ENCODE measurements at regions not wholly inside any gene's neighbourhood (a gene's known extent, or its start where the extent isn't known, plus 50 kb on each side); places are given as distances from the start of the nearest gene placed in this dataset.

DNA sequence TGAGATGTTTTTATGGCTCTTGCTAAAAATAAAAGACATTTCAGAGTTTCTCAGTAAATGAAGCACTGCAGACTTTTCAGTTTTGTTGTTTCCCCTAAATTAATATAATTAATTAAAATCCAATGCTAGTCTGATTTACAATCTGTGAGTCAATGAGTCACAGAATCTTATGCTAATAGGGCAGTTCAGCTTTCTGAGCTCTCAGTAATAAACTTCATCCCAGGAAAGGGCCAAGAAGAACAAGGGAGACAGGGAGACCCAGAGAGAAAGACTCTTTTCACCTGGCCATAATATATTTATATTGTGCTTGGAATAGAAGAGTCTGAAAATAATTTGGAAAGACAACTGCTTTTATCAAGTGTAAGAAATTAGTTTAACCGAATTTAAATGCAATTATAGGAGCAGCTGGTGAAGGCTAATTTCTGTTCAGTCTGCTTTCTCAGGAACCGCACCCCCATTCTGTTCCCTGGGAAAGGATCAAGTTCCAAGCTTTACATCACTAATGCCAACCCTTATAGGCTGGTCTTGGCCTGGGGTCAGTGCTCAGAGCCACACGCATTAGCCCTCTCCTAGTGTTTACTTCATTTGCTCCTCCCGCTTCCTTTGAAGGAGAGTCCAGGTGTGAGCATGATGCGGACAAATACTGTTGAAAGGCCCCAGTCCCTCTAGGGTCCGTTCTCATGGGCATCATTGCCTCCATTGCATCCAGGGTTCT lies 145.6 kb downstream of the ZBTB18 start:
- DNase-seq (ENCODE audit: insufficient read length, low spot score) = no peak
- TF ChIP-seq POLR2A (IDR thresholded peaks at IDR 0.05; ENCODE audit: low read depth, low read length) = no peak
- no peak for FAIRE-seq

DNA sequence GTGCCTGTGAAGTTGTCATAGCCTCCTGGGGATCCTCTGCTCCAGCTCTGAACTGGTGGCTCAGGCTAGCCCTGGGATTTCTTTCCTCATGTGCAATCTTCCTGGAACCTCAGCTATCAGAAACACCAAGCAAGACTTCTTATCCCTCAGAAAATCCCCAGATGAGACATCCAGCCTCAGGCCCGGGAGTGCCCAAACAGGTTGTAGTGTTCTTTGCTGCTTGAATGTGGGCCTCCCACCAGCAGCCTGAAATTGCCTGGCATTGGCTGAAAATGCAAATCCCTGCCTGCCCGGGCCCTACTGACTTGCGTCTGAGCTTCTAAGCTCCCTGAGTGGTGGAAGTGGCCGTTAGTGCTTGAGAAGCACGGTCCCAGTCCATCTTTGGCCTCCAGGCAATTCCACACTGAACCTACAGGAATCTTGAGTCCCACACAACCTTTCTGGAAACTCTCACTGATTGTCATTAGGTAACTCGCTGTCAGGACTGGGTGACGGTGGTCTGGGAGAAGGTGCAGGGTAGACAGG lies 146.8 kb downstream of the ZBTB18 start:
- DNase-seq (ENCODE audit: insufficient read length, low spot score) (no peak), FAIRE-seq (no peak)
- no peak for TF ChIP-seq POLR2A (IDR thresholded peaks at IDR 0.05; ENCODE audit: low read depth, low read length)

DNA sequence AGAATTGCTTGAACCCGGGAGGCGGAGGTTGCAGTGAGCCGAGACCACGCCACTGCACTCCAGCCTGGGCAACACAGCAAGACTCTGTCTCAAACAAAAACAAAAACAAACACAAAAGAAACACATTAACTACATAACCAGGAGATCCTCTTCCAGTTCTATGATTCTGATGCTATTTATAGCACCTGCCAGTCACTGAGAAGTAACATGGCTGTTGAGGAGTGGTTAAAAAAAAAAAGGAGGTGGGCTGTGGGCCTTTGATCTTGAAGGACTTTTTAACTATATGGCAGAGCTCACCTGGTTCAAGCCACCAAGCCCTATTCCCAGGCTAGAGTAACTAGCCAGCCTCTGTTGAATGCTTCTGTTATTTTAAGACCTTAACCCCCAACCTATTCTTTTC lies 148.8 kb downstream of the ZBTB18 start:
- FAIRE-seq (no peak), DNase-seq (ENCODE audit: insufficient read length, low spot score) (no peak)
- no peak for TF ChIP-seq POLR2A (IDR thresholded peaks at IDR 0.05; ENCODE audit: low read depth, low read length)

DNA sequence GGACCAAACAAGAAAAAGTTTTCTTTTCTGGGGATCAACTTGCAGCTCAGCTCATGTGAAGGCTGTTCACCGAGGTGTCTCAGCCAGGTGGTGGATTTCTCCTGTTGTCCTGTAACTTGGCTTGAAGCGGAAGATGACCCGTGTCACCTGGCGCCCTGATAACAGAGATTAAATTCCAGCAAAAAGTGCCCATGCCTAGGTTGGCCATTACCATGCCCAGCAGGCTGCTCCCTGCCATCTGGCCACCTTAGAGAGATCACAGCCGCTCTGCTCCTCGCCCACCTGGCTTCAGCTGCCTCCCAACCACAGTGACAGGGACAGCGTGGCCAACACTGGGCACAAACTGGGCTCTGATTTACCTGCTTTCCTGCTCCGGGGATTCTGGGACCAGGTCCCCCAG lies 149.5 kb downstream of the ZBTB18 start:
- no peak for TF ChIP-seq POLR2A (IDR thresholded peaks at IDR 0.05; ENCODE audit: low read depth, low read length)
- DNase-seq (ENCODE audit: insufficient read length, low spot score) = no peak
- no peak for FAIRE-seq

DNA sequence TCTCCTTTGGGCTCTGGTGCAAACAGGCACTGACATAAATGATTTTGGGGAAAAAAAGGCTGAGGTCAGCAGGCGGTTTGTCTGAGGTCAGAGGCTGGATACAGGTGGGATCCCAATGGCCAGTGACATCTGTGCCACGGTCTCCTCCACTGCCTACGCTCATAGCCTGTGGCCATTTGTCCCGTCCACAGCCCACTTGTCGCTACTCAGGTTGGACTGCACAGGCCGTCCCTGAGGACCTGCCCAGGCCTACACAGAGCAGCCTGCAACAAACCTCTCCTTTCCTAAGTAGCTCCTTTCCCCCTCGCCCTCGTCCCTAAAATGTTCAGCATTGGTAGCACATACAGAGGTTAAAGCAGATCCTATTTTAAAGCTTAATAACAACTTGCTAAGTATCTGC lies 150.7 kb downstream of the ZBTB18 start:
- no peak for FAIRE-seq
- TF ChIP-seq POLR2A (IDR thresholded peaks at IDR 0.05; ENCODE audit: low read depth, low read length) = no peak

DNA sequence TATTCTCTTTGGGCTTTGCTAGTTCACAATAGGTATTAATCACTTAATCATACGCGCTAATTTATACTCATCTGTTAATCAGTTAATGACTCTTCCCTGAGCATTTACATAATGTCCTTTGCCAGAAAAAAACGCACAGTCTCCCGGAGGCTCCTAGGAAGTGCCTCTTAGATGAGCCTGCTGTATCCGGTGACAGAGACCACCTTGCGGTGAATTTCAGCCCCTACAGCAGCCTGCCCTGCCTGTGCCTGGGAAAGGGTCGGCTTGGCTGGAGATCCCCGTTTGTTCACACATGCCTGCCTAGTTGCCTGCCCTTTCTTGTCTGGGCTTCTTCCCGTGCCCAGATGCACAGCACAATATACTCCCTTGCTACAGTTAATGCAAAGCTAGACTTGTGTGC lies 152.9 kb downstream of the ZBTB18 start:
- DNase-seq (ENCODE audit: insufficient read length, low spot score) = no peak
- TF ChIP-seq POLR2A (IDR thresholded peaks at IDR 0.05; ENCODE audit: low read depth, low read length) = no peak

More for the DNA sequence above, 150.7 kb downstream of the ZBTB18 start:
- no peak for DNase-seq (ENCODE audit: insufficient read length, low spot score)

DNA sequence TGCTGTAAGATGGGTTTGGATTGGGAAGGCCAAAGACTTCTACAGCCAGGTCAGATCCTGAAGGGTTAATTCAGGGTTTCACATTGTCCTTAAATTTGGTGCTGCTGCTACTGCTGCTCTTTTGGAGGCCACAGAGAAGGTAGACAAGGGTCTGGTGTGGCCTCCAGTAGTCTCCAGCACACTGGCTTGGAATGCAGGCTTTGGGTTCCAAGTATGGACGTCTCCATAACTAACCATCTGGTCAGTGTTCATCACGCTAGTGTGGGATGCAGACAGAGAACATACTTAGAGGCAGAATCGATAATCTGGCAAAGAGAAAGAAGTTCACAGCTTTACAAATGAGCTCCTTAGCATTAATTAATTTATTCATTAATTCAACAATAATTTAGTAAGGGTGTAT lies 154.1 kb downstream of the ZBTB18 start:
- FAIRE-seq = no peak
- DNase-seq (ENCODE audit: insufficient read length, low spot score) = no peak
- TF ChIP-seq POLR2A (IDR thresholded peaks at IDR 0.05; ENCODE audit: low read depth, low read length) = no peak

More for the DNA sequence above, 152.9 kb downstream of the ZBTB18 start:
- no peak for FAIRE-seq

DNA sequence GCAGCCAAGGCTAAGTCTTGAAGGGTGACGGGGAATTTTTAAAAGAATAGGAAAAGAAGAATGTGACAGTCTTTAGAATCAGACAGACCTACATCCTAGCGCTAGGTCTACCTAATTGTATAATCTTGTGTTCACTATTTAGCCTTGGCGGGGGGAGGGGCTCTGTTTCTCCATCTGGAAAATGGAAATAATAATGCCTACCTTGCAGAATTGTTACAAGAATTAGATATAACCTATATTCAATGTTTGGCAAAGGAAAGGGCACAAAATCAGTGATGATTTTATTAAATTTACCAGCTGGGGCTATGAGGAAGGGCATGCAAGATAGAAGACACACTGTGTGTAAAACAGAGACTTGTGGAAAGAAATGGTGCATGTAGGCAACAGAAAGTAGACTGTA lies 154.8 kb downstream of the ZBTB18 start:
- DNase-seq (ENCODE audit: insufficient read length, low spot score) (no peak), FAIRE-seq (no peak)
- no peak for TF ChIP-seq POLR2A (IDR thresholded peaks at IDR 0.05; ENCODE audit: low read depth, low read length)

DNA sequence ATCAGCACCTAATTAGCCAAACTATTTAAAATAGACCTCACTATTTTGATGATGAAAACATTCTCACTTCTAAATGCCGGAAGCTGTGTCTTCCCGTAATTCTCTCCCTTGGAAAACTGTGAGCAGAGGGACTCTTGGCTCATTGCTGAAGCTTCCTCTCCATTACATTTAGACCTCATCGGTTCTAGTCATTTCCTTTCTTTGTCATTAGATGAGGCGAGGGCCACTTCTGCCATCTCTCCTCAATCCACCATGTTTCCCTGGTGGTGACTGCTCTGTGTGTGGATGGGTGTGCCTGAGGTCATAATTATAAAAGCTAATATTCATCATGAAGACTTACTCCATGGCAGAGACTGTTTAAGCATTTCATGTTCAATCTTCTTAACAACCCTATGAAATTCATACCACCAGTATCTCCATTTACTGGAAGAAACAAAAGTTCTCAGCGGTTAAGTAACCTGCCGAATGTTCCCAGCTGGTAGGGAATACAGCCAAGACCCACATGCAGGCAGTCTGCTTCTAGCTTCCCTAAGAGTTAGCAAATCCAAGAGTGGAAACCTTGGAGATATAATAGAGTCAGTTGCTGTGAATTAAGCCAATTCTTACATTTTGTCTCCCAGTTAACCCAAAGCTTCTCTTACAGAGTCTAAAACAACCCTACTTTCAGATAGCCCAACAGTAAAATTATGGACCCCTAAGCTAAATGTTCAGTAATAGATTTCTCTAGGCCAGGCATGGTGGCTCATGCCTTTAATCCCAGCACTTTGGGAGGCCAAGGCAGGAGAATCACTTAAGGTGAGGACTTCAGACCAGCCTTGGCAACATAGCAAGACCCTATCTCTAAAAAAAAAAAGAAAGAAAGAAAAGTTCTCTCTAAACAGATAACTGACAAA lies 156.2 kb downstream of the ZBTB18 start:
- no peak for FAIRE-seq
- no peak for TF ChIP-seq POLR2A (IDR thresholded peaks at IDR 0.05; ENCODE audit: low read depth, low read length)
- no peak for DNase-seq (ENCODE audit: insufficient read length, low spot score)

DNA sequence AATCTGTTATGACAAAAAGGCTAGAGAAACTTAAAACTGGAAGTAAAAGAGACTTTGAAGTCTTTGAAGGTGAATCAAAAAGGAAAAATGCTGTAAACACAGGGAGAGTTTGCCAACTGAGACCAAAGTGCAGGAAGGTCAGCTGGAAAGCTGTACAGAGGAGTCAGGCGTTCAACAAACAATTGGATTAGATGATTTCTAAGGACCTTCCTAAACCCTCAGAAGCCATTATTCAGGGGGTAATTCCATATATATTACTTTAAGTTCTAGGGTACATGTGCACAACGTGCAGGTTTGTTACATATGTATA lies 156.8 kb downstream of the ZBTB18 start:
- no peak for FAIRE-seq
- DNase-seq (ENCODE audit: insufficient read length, low spot score) = no peak
- TF ChIP-seq POLR2A (IDR thresholded peaks at IDR 0.05; ENCODE audit: low read depth, low read length) = no peak

DNA sequence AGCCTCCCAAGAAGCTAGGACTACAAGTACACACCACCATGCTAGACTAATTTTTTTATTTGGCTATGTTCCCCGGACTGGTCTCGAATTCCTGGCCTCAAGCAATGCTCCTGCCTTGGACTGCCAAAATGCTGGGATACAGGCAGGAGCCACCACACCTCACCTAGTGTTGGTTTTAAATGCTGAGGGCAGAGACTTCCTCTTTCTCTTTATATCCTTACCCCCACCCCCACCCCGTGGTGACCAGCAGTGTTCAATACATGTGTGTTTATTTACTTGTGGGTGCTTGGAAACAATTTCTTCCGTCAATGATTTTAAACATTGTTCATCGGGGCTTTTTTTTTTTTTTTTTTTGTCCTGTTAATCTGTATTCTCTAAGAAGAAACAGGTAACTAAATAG lies 158.9 kb downstream of the ZBTB18 start:
- FAIRE-seq (no peak), DNase-seq (ENCODE audit: insufficient read length, low spot score) (no peak)
- TF ChIP-seq POLR2A (IDR thresholded peaks at IDR 0.05; ENCODE audit: low read depth, low read length) = no peak

DNA sequence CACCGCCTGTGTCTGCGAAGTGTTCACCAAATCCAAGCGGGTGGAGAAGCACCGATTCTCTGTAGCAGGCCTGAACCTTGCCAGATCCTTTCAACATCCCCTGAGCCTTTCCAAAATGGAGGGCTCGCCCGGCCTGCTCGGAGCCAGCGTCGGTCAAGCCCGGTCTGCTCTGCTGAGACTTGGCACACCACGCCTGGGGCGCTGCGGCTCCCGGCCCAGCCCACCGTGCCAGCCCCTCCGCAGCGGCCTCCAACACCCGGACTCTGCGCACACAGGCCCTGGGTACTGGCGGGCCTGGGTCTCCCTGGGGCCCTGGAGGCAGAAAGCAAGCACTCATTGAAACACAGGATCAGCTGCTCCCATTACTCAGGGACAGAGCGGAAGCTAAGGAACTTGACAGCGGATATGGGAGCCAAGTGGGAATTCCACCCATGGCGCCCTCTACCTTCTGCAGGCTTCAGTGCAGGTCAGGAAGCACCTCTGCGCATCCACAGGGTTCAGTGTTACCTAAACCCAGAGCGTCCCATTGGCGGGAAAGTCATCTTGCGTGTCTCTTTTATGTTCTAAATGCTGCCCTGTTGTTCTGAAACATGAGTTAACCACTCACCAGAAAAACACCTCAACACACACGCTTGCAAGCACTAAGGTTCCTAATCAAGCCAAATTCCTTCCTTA lies 159.9 kb downstream of the ZBTB18 start:
- DNase-seq (ENCODE audit: insufficient read length, low spot score) (peak; percentile 40), FAIRE-seq (no peak)
- TF ChIP-seq POLR2A (IDR thresholded peaks at IDR 0.05; ENCODE audit: low read depth, low read length) = no peak

DNA sequence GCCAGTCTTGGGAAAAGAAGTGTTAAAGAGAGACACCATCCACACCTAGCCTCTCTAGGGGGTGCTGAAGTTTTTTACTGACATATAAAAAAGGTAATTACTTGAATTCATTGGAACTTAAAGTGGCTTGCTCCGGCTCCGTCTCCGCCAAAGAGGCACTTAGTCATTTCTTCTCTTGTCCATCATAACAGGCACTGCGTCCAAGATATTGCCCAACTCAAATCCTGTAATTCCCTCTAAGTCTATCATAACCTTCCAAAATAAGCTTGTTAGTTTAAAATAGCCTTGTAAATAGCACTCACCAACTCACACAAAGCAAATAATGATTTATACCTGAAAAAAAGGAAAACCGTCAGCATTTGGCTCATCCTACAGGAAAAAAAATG lies 160.5 kb downstream of the ZBTB18 start:
- FAIRE-seq (no peak), DNase-seq (ENCODE audit: insufficient read length, low spot score) (no peak)
- no peak for TF ChIP-seq POLR2A (IDR thresholded peaks at IDR 0.05; ENCODE audit: low read depth, low read length)

DNA sequence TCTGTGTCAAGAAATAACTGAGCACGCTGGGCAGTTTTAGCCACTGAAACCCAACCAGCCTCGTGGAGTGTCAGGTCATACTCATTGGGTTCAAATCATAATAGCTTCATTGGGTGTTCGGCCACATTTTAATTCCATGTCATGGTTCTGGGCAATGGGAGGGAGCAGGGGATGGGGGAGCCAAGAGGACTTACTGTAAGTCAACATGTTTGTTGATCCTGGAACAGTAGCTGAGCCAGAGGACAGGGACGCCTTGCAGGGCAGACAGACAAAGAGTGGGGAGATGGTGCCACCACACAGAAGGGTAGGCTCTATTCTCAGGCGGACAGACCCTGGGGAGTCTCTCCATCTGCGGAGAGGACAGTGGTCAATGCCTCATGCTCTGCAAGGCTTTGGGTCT lies 161.1 kb downstream of the ZBTB18 start:
- no peak for FAIRE-seq
- no peak for TF ChIP-seq POLR2A (IDR thresholded peaks at IDR 0.05; ENCODE audit: low read depth, low read length)

More for the DNA sequence above, 161.1 kb downstream of the ZBTB18 start:
- DNase-seq (ENCODE audit: insufficient read length, low spot score) = no peak

All from H54 (cell line).